ENCODE measurements at regions not wholly inside any gene's neighbourhood (a gene's known extent, or its start where the extent isn't known, plus 50 kb on each side); places are given as distances from the start of the nearest gene placed in this dataset.
"Not testable (repeated sequence)": the region's sequence is repeated elsewhere in the genome, so short reads cannot be mapped to it uniquely, and the experiment has no call there.

GRCh38 chr1:230493264-230493663 lies 67.1 kb upstream of the PGBD5 start:
- no peak overlapping the region for H3K27ac ChIP-seq
- TF ChIP-seq ZFX (IDR thresholded peaks at IDR 0.05), result no peak
- no peak for TF ChIP-seq CTCF (conservative IDR thresholded peaks at IDR 0.05)

- no peak for TF ChIP-seq CTCF (conservative IDR thresholded peaks at IDR 0.05)
- TF ChIP-seq ZFX (IDR thresholded peaks at IDR 0.05), result no peak
- H3K27ac ChIP-seq, result no peak overlapping the region
Observed at GRCh38 chr1:230490436-230490835, 64.3 kb upstream of the PGBD5 start.

DNA sequence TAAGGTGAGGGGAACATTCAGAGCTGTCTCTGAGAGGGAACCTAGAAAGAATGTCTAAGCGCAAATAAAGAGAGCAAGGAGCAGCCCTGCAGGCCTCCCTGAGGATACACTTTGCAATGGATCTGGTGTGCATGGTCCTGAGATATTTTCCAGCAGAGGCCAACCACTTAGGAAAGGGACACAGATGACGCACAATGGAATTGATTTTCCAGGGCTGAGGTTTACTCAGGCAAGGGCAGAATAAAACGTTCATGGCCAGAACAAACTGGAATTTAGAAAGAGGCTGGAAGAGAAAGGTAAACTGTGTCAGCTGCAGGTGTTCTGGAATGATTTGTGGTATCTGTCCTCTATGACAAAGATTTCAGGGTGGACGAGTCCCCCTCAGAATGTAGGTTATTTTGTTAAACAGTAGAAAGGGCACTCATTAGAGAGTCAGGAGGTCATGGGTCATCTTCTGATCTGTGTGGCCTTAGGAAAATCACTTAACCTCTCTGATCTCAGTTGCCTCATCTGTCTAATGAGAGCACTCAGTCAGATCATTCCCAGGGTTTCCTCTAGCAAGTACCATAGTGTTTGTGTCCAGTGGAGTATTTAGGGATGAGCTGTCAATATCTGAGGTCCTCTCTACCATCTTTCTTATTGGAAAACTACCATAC lies 61.8 kb upstream of the PGBD5 start:
- H3K27ac ChIP-seq, result no peak overlapping the region
- TF ChIP-seq ZFX (IDR thresholded peaks at IDR 0.05), result no peak
- TF ChIP-seq CTCF (conservative IDR thresholded peaks at IDR 0.05), result no peak

DNA sequence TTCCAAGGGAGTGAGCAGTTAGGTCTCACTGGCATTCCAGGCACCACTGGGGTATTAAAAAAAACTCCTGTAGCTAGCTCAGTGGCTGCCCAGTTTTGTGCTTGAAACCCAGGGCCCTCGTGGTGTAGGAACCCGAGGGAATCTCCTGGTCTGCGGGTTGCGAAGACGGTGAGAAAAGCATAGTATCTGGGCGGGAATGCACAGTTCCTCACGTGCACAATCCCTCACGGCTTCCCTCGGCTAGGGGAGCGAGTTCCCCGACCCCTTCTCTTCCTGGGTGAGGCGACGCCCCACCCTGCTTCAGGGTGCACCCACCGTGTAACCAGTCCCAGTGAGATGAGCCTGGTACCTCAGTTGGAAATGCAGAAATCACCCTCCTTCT lies 50.5 kb upstream of the PGBD5 start:
- no peak overlapping the region for H3K27ac ChIP-seq
- no peak for TF ChIP-seq CTCF (conservative IDR thresholded peaks at IDR 0.05)
- TF ChIP-seq ZFX (IDR thresholded peaks at IDR 0.05), result no peak

DNA sequence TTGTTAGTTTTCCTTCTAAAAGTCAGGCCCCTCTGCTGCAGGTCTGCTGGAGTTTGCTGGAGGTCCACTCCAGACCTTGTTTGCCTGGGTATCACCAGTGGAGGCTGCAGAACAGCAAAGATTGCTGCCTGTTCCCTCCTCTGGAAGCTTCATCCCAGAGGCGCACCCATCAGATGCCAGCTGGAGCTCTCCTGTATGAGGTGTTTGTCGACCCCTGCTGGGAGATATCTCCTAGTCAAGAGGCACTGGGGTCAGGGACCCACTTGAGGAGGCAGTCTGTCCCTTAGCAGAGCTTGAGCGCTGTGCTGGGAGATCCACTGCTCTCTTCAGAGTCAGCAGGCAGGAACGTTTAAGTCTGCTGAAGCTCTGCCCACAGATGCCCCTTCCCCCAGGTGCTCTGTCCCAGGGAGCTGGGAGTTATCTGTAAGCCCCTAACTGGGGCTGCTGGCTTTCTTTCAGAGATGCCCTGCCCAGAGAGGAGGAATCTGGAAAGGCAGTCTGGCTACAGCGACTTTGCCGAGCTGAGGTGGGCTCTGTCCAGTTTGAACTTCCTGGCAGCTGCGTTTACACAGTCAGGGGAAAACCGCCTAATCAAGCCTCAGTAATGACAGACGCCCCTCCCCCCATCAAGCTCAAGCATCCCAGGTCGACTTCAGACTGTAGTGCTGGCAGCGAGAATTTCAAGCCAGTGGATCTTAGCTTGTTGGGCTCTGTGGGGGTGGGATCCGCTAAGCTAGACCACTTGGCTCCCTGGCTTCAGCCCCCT lies 49.9 kb upstream of the PGBD5 start:
- not testable (repeated sequence) for H3K27ac ChIP-seq
- 0 out of 2 replicates have a peak, but pooled peaks have one; percentile 6 for TF ChIP-seq CTCF (conservative IDR thresholded peaks at IDR 0.05)
